Thoracic aorta (tissue), 2 donors: ENCODE measurements at regions not wholly inside any gene's neighbourhood (a gene's known extent, or its start where the extent isn't known, plus 50 kb on each side); places are given as distances from the start of the nearest gene placed in this dataset.

Experiments
- ATAC-seq: fragments of 150-250 bp; one replicate; pipeline ENCODE4 v1.8.0; 2017; ENCODE audit warnings: low read depth; ENCODE audit not compliant: insufficient number of reproducible peaks, low FRiP score
- DNase-seq: peaks from one replicate; pipeline ENCODE4 v3.0.0-alpha.2; 2020; ENCODE audit warnings: low spot score
- H3K27ac ChIP-seq, 2 donors: fragments of 200-600 bp; sonication (generic); 1 replicate in 1 of 2; 2 replicates in 1 of 2; pipeline ENCODE4 v1.5.1; 2016; ENCODE audit warnings: mild to moderate bottlenecking in 2 of 2, moderate library complexity in 2 of 2
- H3K27me3 ChIP-seq: fragments of 200-600 bp; sonication (generic); replicated peaks from 2 replicates; pipeline ENCODE4 v1.6.0; 2016; ENCODE audit warnings: mild to moderate bottlenecking; ENCODE audit not compliant: insufficient read depth
- H3K36me3 ChIP-seq: fragments of 200-600 bp; sonication (generic); one replicate; pipeline ENCODE4 v1.5.1; 2016
- H3K4me1 ChIP-seq, 2 donors: fragments of 200-600 bp; sonication (generic); 1 replicate in 1 of 2; 2 replicates in 1 of 2; pipeline versions ENCODE4 v1.5.1 to v1.6.0; 2016; ENCODE audit warnings: low read depth in 2 of 2, mild to moderate bottlenecking in 1 of 2; ENCODE audit not compliant: control insufficient read depth in 1 of 2
- H3K4me3 ChIP-seq: fragments of 200-600 bp; sonication (generic); 2 replicates; pipeline ENCODE4 v1.5.1; 2016; ENCODE audit warnings: mild to moderate bottlenecking
- H3K9me3 ChIP-seq: fragments of 200-600 bp; sonication (generic); 2 replicates; pipeline ENCODE4 v1.5.1; 2016
- TF ChIP-seq, protein P1 (sequence below): fragments of 200-600 bp; sonication (generic); IDR thresholded peaks from one replicate; pipeline ENCODE4 v1.5.1; 2019; ENCODE audit warnings: antibody characterized with exemption

- no peaks in the 10 kb centered on the region for H3K27me3 ChIP-seq
- H3K9me3 ChIP-seq = no peaks in the 10 kb centered on the region
- H3K4me3 ChIP-seq = no peak overlapping the region
- H3K27ac ChIP-seq = no peak overlapping the region
- TF ChIP-seq, protein P1, sequence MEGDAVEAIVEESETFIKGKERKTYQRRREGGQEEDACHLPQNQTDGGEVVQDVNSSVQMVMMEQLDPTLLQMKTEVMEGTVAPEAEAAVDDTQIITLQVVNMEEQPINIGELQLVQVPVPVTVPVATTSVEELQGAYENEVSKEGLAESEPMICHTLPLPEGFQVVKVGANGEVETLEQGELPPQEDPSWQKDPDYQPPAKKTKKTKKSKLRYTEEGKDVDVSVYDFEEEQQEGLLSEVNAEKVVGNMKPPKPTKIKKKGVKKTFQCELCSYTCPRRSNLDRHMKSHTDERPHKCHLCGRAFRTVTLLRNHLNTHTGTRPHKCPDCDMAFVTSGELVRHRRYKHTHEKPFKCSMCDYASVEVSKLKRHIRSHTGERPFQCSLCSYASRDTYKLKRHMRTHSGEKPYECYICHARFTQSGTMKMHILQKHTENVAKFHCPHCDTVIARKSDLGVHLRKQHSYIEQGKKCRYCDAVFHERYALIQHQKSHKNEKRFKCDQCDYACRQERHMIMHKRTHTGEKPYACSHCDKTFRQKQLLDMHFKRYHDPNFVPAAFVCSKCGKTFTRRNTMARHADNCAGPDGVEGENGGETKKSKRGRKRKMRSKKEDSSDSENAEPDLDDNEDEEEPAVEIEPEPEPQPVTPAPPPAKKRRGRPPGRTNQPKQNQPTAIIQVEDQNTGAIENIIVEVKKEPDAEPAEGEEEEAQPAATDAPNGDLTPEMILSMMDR = no peak
- ATAC-seq (no peak), DNase-seq (no peak)
- no peaks in the 10 kb centered on the region for H3K4me1 ChIP-seq
- no peaks in the 10 kb centered on the region for H3K36me3 ChIP-seq
Observed at GRCh38 chr9:38280251-38280800, 112.2 kb upstream of the ALDH1B1 start.

GRCh38 chr9:38278931-38279679 is 113.4 kb upstream of the ALDH1B1 start:
- Histone ChIP-seq H3K4me1 (peaks cover 0 to 8% of the 10 kb centered on the region in 2 donors), H3K9me3 (no peaks in the 10 kb centered on the region), H3K27ac (no peak overlapping the region), H3K4me3 (no peak overlapping the region), H3K27me3 (no peaks in the 10 kb centered on the region), H3K36me3 (no peaks in the 10 kb centered on the region)
- no peak for ATAC-seq
- TF ChIP-seq, protein P1 = no peak
- no peak for DNase-seq

GRCh38 chr9:38278457-38278856 is 114.0 kb upstream of the ALDH1B1 start:
- H3K4me1 ChIP-seq = peaks cover 0 to 8% of the 10 kb centered on the region in 2 donors
- no peak for ATAC-seq
- H3K27me3 ChIP-seq = no peaks in the 10 kb centered on the region
- DNase-seq = no peak
- TF ChIP-seq, protein P1 = no peak
- H3K36me3 ChIP-seq = no peaks in the 10 kb centered on the region
- no peak overlapping the region for H3K4me3 ChIP-seq
- no peaks in the 10 kb centered on the region for H3K9me3 ChIP-seq
- H3K27ac ChIP-seq = no peak overlapping the region

- ATAC-seq = no peak
- H3K4me1 ChIP-seq = peaks cover 0 to 8% of the 10 kb centered on the region in 2 donors
- DNase-seq = no peak
- H3K9me3 ChIP-seq = no peaks in the 10 kb centered on the region
- no peak overlapping the region for H3K4me3 ChIP-seq
- H3K36me3 ChIP-seq = no peaks in the 10 kb centered on the region
- TF ChIP-seq, protein P1 = no peak
- H3K27ac ChIP-seq = no peak overlapping the region
- H3K27me3 ChIP-seq = no peaks in the 10 kb centered on the region
Observed at GRCh38 chr9:38277601-38278200, 114.8 kb upstream of the ALDH1B1 start.

DNA sequence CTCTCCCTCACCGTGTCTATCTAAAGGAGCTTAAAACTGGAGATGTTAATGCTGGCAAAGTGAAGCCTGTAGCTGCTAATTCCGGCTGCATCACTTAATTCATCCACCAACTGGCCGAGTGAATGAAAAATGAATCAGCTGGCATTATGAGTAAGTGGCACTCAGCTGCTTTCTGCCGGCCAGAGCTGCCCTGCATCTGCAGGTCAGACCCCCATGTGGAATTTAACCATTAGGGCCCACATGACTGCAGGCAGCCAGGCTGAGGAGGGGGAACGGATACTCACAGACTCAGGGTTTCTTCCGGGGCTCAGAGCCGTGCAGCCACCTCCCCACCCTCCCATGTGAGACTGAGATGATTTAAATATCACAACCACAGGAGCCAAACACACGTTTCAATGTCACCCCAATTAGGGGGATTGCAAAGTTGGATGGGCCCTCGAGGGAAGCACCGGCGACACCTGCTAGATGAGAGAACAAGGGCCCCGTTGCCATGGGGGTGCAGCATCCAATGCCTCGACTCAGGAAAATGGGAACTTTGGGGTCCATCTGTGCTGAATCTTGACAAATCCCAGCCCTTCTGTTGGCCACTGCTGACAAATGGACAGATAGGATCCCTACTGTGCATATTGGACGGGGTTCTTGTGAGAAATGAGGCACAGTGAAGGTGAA is 115.6 kb upstream of the ALDH1B1 start:
- no peak for ATAC-seq
- peaks cover 0 to 8% of the 10 kb centered on the region in 2 donors for H3K4me1 ChIP-seq
- TF ChIP-seq, protein P1 = no peak
- no peaks in the 10 kb centered on the region for H3K36me3 ChIP-seq
- H3K27ac ChIP-seq = no peak overlapping the region
- no peaks in the 10 kb centered on the region for H3K27me3 ChIP-seq
- H3K9me3 ChIP-seq = no peaks in the 10 kb centered on the region
- no peak overlapping the region for H3K4me3 ChIP-seq
- DNase-seq = no peak
